ENCODE measurements at regions not wholly inside any gene's neighbourhood (a gene's known extent, or its start where the extent isn't known, plus 50 kb on each side); places are given as distances from the start of the nearest gene placed in this dataset.

DNA sequence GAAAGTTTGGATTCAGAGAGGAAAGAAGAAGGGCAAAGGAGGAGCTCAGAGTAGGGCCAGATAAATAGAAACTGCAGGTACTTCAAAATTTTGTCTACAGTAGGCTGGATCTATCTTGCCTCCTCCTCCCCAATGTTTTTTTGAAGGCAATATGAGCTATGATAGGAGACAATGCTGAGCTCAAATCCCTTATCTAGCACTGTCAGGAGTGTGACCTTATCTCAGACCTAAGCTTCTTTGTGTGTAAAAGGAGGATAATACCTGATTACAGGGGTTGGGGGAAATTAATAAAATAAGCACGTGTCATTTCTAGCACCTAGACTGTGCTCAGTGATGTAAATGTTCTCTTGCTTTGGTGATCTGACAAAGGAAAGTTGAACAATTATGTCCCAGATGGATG lies 137.8 kb upstream of the CD180 start:
- DNase-seq = no peak
- TF ChIP-seq POLR2A (IDR thresholded peaks at IDR 0.05) = no peak
- TF ChIP-seq, protein P1, sequence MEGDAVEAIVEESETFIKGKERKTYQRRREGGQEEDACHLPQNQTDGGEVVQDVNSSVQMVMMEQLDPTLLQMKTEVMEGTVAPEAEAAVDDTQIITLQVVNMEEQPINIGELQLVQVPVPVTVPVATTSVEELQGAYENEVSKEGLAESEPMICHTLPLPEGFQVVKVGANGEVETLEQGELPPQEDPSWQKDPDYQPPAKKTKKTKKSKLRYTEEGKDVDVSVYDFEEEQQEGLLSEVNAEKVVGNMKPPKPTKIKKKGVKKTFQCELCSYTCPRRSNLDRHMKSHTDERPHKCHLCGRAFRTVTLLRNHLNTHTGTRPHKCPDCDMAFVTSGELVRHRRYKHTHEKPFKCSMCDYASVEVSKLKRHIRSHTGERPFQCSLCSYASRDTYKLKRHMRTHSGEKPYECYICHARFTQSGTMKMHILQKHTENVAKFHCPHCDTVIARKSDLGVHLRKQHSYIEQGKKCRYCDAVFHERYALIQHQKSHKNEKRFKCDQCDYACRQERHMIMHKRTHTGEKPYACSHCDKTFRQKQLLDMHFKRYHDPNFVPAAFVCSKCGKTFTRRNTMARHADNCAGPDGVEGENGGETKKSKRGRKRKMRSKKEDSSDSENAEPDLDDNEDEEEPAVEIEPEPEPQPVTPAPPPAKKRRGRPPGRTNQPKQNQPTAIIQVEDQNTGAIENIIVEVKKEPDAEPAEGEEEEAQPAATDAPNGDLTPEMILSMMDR (IDR thresholded peaks at IDR 0.05) = no peak

DNA sequence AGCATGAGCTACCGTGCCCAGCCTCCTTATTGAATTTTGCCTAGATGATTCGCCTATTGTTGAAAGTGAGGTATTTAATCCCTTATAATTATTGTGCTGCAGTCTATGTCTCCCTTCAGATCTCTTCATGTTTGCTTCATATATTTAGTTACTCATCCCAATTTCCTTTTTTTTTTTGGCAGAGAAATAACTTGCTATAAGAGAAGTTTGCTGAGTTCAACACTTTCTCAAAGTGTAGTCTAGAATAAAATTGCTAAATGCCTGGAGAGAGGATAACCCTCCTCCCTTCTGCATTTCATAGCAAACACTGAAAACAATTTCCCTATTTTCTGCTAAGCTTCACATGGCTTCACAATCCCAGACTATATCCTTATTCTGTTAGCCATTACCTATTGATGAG lies 136.6 kb upstream of the CD180 start:
- DNase-seq = no peak
- Histone ChIP-seq H3K27me3 (no peaks in the 10 kb centered on the region), H3K4me1 (no peaks in the 10 kb centered on the region), H3K36me3 (no peaks in the 10 kb centered on the region), H3K9me3 (no peaks in the 10 kb centered on the region), H3K27ac (no peak overlapping the region), H3K4me3 (no peak overlapping the region)
- TF ChIP-seq POLR2A (IDR thresholded peaks at IDR 0.05) = no peak
- TF ChIP-seq, protein P1 (IDR thresholded peaks at IDR 0.05) = no peak

More for the DNA sequence above, 137.8 kb upstream of the CD180 start:
- H3K27me3 ChIP-seq = no peaks in the 10 kb centered on the region
- no peak overlapping the region for H3K4me3 ChIP-seq
- no peaks in the 10 kb centered on the region for H3K4me1 ChIP-seq
- H3K27ac ChIP-seq = no peak overlapping the region
- H3K36me3 ChIP-seq = no peaks in the 10 kb centered on the region
- no peaks in the 10 kb centered on the region for H3K9me3 ChIP-seq

DNA sequence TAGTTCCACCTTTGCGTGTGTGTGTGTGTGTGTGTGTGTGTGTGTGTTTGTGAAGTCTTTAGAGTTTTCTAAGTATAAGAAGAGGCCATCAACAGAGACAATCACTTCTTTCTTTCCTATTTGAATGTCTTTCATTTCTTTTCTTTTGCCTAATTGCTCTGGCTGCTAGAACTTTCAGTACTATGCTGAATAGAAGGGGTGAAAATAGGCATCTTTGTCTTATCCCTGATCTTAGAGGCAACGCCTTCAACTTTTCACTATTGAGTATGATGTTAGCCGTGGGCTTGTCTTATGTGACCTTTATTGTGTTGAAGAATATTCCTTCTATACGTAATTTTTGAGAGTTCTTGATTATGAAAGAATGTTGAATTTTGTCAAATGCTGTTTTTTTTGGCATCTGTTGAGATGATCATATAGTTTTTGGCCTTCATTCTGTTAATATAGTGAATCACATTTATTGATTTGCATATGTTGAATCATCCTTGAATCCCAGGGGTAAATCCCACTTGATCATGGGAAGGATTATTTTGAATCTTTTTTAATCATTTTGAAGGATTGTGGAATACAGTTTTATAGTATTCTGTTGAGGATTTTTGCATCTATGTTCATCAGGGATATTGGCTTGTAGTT lies 134.8 kb upstream of the CD180 start:
- no peak for TF ChIP-seq POLR2A (IDR thresholded peaks at IDR 0.05)
- TF ChIP-seq, protein P1 (IDR thresholded peaks at IDR 0.05) = no peak
- Histone ChIP-seq H3K27me3 (no peaks in the 10 kb centered on the region), H3K4me1 (no peaks in the 10 kb centered on the region), H3K27ac (no peak overlapping the region), H3K9me3 (no peaks in the 10 kb centered on the region), H3K4me3 (no peak overlapping the region), H3K36me3 (no peaks in the 10 kb centered on the region)
- DNase-seq = no peak

DNA sequence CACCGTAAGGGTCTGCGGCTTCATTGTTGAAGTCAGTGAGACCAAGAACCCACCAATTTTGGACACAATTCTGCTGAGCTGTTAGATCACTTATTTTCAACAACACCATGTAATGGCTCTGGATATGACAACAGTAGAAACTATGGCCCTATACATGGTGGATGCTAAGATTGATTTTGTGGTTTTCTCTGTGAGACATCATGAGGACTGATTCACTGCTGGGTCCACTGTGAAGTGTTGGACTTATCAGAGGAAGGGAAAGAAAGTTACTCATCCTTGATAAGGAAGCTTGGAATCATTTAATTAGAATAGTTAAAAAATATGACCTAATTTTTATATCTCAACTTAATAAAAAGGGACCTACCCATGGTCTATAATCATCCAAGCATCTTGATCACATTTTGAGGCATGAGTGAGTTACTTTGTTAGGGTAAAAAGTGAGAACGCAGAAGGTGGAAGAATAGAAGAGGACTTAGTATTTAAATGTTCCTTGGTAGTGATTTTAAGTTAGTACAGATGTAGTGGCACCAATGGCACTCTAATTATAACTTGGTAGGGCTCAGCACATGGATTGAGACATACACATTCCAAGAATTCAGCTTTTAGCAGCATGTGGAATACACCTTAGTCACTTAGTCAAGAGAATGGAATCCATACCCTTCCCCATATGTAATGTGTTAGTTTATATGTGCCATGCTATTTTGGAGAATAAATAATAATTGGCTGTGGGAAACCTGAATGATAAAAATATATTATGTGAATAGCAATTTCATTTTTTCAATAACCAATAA lies 123.5 kb upstream of the CD180 start:
- H3K36me3 ChIP-seq = no peaks in the 10 kb centered on the region
- no peak overlapping the region for H3K4me3 ChIP-seq
- DNase-seq = no peak
- H3K4me1 ChIP-seq = no peaks in the 10 kb centered on the region
- H3K27ac ChIP-seq = no peak overlapping the region
- no peaks in the 10 kb centered on the region for H3K9me3 ChIP-seq
- TF ChIP-seq, protein P1 (IDR thresholded peaks at IDR 0.05) = no peak
- TF ChIP-seq POLR2A (IDR thresholded peaks at IDR 0.05) = no peak
- no peaks in the 10 kb centered on the region for H3K27me3 ChIP-seq

- Histone ChIP-seq H3K4me1 (no peaks in the 10 kb centered on the region), H3K4me3 (no peak overlapping the region), H3K27ac (no peak overlapping the region), H3K9me3 (no peaks in the 10 kb centered on the region), H3K27me3 (no peaks in the 10 kb centered on the region), H3K36me3 (no peaks in the 10 kb centered on the region)
- TF ChIP-seq, protein P1 (IDR thresholded peaks at IDR 0.05) = no peak
- TF ChIP-seq POLR2A (IDR thresholded peaks at IDR 0.05) = no peak
- no peak for DNase-seq
Measured at GRCh38 chr5:67318746-67319145, 122.1 kb upstream of the CD180 start.

Measured in Peyer's patch (tissue), 4 donors.